GM13976 (cell line): ENCODE measurements at regions not wholly inside any gene's neighbourhood (a gene's known extent, or its start where the extent isn't known, plus 50 kb on each side); places are given as distances from the start of the nearest gene placed in this dataset.

Source experiments
- DNase-seq: peaks from one replicate; pipeline ENCODE4 v3.0.0; 2012; ENCODE audit warnings: low spot score
- in situ Hi-C: fragments of 300-500 bp; cut with MboI; formaldehyde crosslinking; loops from one replicate; pipeline ENCODE4 v1.12.0; 2022; ENCODE audit warnings: low sequenced_read_pairs, mixed read lengths, inconsistent platforms; ENCODE audit not compliant: unreplicated experiment
- TF ChIP-seq, protein P1 (sequence below): IDR thresholded peaks from 2 replicates; pipeline ENCODE4 v1.5.1; 2012; ENCODE audit warnings: borderline replicate concordance, mild to moderate bottlenecking; ENCODE audit not compliant: insufficient read depth; ENCODE audit errors: extremely low read depth, missing control alignments, control extremely low read depth

DNA sequence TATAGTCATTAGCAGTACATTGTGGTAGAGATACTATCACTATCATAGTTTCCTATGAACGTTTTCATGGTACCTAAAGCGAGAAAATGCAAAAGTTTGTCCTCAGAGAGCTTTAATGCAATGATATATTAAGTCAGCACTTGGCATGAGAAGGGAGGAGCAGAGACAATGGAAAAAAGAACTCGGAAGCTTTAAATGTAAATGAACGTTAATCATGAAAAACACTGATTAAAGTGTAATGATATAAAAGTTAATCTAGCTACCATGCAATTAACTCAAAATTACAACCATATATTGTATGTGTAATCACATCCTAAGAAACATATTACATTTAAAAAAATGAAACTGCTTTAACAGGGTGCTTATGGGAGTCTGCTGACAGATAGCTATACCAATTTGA is 282.7 kb downstream of the HDGFL1 start:
- in situ Hi-C loops, result no loop called here
- TF ChIP-seq, protein P1, sequence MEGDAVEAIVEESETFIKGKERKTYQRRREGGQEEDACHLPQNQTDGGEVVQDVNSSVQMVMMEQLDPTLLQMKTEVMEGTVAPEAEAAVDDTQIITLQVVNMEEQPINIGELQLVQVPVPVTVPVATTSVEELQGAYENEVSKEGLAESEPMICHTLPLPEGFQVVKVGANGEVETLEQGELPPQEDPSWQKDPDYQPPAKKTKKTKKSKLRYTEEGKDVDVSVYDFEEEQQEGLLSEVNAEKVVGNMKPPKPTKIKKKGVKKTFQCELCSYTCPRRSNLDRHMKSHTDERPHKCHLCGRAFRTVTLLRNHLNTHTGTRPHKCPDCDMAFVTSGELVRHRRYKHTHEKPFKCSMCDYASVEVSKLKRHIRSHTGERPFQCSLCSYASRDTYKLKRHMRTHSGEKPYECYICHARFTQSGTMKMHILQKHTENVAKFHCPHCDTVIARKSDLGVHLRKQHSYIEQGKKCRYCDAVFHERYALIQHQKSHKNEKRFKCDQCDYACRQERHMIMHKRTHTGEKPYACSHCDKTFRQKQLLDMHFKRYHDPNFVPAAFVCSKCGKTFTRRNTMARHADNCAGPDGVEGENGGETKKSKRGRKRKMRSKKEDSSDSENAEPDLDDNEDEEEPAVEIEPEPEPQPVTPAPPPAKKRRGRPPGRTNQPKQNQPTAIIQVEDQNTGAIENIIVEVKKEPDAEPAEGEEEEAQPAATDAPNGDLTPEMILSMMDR, result no peak
- no peak for DNase-seq

DNA sequence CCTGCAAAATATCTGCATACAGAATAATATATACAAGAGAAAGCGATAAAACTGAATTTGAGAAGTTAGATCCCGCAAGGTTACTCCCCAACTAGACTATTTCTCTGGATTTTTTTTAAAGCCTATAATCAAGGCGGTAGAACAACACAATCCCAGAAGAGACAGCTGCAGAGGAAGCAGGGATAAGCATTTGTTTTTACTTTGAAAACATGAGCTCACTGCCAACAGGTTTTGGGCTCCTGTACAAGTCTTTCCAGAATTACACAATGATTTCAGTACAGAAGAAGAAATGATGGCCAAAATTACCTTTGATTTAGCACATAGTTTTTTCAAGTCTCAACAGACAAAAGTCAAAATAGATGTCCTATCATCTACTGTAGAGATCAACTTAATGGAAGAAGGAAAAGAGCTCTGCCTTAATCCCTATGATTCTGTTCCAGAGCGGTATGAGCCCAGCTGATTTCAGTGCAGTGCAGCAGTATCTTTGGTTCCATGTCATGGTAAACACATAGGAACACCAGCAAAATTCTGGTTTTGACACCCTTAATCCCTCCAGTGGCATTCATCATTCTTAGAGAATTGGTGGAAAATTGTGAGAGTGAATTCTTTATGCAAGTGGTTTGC is 304.3 kb downstream of the HDGFL1 start:
- in situ Hi-C loops, result no loop called here
- DNase-seq, result no peak
- TF ChIP-seq, protein P1, result no peak

DNA sequence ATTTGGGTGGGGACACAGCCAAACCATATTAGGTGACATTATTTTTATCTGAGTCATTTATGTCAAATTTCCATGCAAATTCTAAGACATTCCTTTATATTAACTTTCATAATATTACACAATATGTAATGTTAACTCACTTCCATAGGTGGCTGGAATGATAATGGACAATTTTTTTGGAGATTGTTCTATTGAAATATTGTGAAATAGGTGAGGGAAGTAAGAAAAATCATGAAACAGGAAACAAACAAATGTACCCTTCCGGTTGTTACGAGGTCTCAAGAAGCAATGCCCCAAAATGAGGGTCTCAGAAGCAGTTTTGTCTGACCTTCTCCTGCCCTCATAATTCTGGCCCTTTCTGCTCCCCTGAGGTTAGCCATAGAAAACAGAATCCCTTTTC is 306.5 kb downstream of the HDGFL1 start:
- in situ Hi-C loops, result no loop called here
- DNase-seq, result no peak
- TF ChIP-seq, protein P1, result no peak

DNA sequence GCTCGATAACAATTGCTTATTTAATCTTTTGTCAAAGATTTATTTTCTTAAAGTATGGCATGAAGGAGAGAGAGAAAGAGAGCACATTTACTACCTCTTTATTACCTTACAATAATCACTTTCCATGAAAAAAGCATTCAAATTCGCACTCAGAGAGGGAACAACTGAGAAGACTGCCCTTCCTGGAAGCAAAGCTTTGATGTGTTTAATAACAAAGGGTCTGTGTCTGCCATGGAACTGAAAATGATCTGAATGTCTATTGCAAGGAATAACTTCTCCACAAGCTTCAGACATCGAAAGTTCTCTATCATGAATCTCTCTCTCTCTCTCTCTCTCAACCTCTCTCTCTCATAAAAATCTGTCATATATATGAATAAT is 308.9 kb downstream of the HDGFL1 start:
- in situ Hi-C loops, result no loop called here
- TF ChIP-seq, protein P1, result no peak
- no peak for DNase-seq

DNA sequence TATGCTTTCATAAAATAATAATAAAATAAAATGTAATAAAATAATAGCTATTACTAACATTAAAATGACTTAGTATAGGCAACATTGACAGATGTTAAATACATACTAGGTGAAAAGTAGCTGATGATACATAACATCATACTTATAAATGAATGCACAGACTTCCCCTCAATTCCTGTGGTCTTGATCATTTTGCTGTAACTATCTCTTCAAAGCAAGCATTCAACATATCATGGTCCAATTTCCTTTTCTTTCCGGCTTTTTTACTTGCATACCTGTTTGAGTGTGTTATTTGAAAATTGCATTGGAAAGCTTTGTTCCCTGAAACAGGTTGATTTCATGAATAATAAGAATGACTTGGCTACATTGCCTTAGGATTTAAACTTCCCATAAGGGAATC is 309.3 kb downstream of the HDGFL1 start:
- no peak for DNase-seq
- TF ChIP-seq, protein P1, result no peak
- in situ Hi-C loops, result no loop called here

DNA sequence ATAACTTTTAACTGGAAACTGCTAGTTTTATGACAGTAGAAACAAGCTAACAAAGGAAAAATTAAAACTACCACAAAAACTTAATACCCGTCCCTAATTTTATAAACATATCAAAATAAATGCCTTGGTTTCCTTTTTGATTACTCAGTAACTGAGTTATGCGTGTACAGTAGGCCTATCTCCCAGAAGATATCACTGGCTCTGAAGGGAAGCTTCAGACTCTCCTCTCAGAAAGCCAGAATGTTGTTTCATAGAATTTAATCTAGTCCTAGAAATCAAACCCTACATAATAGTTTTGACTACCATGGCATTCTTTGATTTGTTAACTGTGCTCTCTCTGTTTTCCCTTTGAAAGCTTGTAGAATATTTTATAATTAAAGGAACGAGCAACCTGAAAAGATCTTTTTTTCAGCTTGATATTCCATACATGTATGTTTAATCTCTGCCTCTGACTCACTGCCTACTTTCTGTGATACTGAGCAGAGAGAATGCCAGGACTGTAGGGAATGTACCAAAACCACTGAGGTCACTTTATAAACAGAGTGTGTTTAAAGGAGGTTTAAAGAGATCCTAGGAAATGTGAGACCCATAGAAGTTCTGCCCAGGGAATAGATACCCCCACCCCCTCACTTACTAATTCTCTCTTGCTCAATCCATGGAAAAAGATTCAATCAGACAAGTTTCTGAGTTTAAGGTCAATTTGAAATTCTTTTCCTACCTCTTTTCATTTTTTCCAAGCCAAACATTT is 311.5 kb downstream of the HDGFL1 start:
- in situ Hi-C loops, result no loop called here

More for the DNA sequence above, 311.5 kb downstream of the HDGFL1 start:
- DNase-seq, result no peak
- TF ChIP-seq, protein P1, result no peak
